Activated CD4-positive, alpha-beta T cell treated with anti-CD3 and anti-CD28 coated beads for 36 hours (primary cell): ENCODE measurements at regions not wholly inside any gene's neighbourhood (a gene's known extent, or its start where the extent isn't known, plus 50 kb on each side); places are given as distances from the start of the nearest gene placed in this dataset.

Source experiments
- ATAC-seq: fragments of 200-7000 bp; cut with Tn5 transposase; one replicate; pipeline ENCODE4 v1.10.0; 2021; ENCODE audit warnings: mild to moderate bottlenecking, moderate library complexity
- CTCF ChIA-PET: fragments of 350-600 bp; sonication (Branson Sonifier 250); formaldehyde crosslinking; loops from one replicate; lab custom pipeline; 2021; ENCODE audit warnings: antibody characterized with exemption; lab: Charles Lee
- POLR2A ChIA-PET: fragments of 350-600 bp; sonication (Branson Sonifier 250); formaldehyde crosslinking; loops from one replicate; lab custom pipeline; 2021; ENCODE audit warnings: antibody characterized with exemption, inconsistent platforms; lab: Charles Lee
- DNase-seq: peaks from one replicate; pipeline ENCODE4 v3.0.0-alpha.2; 2020
- H3K27ac Mint-ChIP-seq: one replicate; pipeline ENCODE4 v1.8.0; 2021; ENCODE audit warnings: mixed read lengths
- H3K27me3 Mint-ChIP-seq: one replicate; pipeline ENCODE4 v1.8.0; 2021; ENCODE audit warnings: mixed read lengths
- H3K36me3 Mint-ChIP-seq: one replicate; pipeline ENCODE4 v1.8.0; 2021; ENCODE audit warnings: low read depth, mixed read lengths
- H3K4me1 Mint-ChIP-seq: one replicate; pipeline ENCODE4 v1.8.0; 2021; ENCODE audit warnings: mixed read lengths
- H3K4me3 Mint-ChIP-seq: one replicate; pipeline ENCODE4 v1.8.0; 2021; ENCODE audit warnings: mild to moderate bottlenecking, moderate library complexity, mixed read lengths
- H3K9me3 Mint-ChIP-seq: one replicate; pipeline ENCODE4 v1.8.0; 2021; ENCODE audit warnings: low read depth, mixed read lengths
- intact Hi-C, 2 experiments: fragments of 100-400 bp; cut with DNase I in 1 of 2; cut with micrococcal nuclease in 1 of 2; formaldehyde crosslinking; loops; one replicate each; pipeline versions ENCODE4 v1.14.2 to v1.15.1; 2022 to 2024; cut with DNase I, micrococcal nuclease

- Mint-ChIP-seq H3K27me3 (peaks cover 2% of the 10 kb centered on the region), H3K4me1 (no peaks in the 10 kb centered on the region), H3K27ac (no peak overlapping the region), H3K4me3 (no peak overlapping the region), H3K9me3 (no peaks in the 10 kb centered on the region), H3K36me3 (no peaks in the 10 kb centered on the region)
- DNase-seq: no peak
- intact Hi-C loops: no loop called here
- ATAC-seq: no peak
- ChIA-PET CTCF (no interaction called here), POLR2A (no interaction called here)
Observed at GRCh38 chr4:144284026-144284425, 143.5 kb upstream of the GYPA start.

DNA sequence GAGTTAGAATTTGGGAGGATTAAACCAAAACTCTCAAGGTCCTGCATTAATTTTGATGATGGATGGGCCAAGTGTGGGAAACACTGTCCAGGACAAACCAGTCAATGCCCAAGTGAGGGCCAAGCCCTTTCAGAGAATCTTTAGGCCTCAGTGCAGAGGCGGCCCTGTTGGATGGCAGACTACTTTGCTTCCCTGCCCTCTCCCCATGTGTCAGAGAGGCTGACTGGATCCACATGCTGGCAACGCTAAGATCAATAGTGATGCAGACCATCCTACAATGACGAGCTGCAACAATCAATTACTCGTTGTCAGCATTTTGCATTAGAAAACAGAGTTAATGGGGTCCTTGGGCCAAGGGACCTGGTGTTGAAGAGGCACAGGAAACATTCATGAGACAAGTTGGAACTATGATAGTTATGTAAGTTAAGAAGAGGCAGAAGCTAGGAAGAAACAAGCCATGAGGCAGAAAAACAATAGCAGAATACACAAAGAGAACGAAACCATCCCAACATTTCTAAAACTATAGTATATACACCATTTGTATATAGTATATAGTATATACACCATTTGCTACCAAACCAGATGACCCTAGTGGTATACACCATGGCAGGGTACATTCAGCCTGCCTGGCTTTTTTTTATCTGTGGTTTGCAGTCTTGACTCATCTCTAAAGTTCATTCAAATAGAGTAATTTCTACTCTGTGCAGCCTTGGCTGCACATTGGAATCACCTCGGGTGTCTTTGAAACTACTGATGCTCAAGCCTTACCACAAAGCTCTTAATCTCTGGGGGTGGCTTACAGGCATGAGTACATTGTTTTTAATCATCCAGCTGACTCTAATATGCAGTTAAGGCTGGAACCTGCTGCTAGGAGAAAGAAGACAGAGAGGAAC lies 147.7 kb upstream of the GYPA start:
- Mint-ChIP-seq H3K27ac (no peak overlapping the region), H3K36me3 (no peaks in the 10 kb centered on the region), H3K4me1 (no peaks in the 10 kb centered on the region), H3K9me3 (no peaks in the 10 kb centered on the region), H3K27me3 (peaks cover 1% of the 10 kb centered on the region), H3K4me3 (no peak overlapping the region)
- ATAC-seq: no peak
- POLR2A ChIA-PET: no interaction called here
- intact Hi-C loops: no loop called here
- CTCF ChIA-PET: no interaction called here
- DNase-seq: no peak

DNA sequence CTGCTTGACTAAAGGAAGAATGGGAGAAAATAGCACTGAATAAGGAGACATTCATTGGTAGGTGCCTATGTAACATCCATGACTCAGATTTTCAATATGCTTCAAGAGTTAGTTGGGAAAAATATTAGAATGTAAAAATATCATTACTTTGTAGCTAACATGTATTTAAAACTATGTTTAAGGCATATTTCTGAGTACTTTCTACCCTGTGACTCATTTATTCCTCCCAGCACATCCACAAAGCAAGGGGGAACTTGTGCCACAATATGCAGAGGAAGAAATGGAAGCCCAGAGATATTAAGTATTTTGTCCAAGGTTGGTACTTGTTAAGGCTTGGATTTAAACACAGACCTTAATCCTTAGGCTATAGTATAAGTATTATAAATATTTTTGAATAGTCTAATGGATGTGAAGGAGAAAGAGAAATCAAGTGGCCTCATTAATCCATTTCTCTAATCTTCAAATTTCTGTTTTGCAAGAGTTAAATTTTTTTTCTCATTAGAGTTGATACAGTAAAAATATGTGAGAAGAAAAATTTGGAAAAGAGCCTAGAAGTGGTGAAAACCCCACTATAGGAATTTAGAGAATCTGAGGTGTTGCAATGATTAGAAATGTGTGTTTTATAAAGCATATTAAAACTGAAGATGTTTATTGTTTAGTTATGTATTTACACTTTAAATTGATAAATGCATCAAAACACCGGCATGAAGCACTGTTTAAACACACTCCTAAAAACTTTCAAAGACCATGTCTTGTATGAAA lies 149.3 kb upstream of the GYPA start:
- Mint-ChIP-seq H3K9me3 (no peaks in the 10 kb centered on the region), H3K4me1 (no peaks in the 10 kb centered on the region)

DNA sequence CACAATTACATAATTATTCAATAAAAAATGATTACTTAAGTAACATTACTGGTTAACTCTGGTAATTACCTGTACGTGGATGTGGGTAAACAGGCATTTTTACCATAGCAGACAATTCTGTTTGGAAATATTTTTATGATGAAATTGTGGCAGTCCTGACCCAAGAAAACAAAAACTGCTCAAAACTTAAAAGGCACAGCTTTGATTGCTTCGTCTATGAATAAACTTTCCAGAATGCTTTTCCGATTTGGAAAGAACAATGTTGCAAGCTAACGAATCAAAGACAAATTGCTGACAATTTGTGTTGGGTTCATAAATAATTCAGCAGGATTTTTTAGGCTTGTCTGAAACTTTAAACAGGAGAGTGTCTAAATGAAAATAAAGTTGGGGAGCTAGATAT lies 150.6 kb upstream of the GYPA start:
- no peak for ATAC-seq
- Mint-ChIP-seq H3K27ac (no peak overlapping the region), H3K4me3 (no peak overlapping the region), H3K4me1 (no peaks in the 10 kb centered on the region), H3K27me3 (no peaks in the 10 kb centered on the region), H3K36me3 (no peaks in the 10 kb centered on the region), H3K9me3 (no peaks in the 10 kb centered on the region)
- intact Hi-C loops: no loop called here
- POLR2A ChIA-PET: no interaction called here
- DNase-seq: no peak
- CTCF ChIA-PET: interaction anchor here (0.6 kb wide), 1 partner anchor 56 kb away, joined by 3 read pairs; no protein-coding TSS in a partner anchor

More for the DNA sequence above, 149.3 kb upstream of the GYPA start:
- H3K27me3 Mint-ChIP-seq: no peaks in the 10 kb centered on the region
- ChIA-PET CTCF (no interaction called here), POLR2A (no interaction called here)
- no peaks in the 10 kb centered on the region for H3K36me3 Mint-ChIP-seq
- DNase-seq (no peak), ATAC-seq (no peak)
- intact Hi-C loops: no loop called here
- H3K27ac Mint-ChIP-seq: no peak overlapping the region
- no peak overlapping the region for H3K4me3 Mint-ChIP-seq

GRCh38 chr4:144294211-144294610 lies 153.7 kb upstream of the GYPA start:
- CTCF ChIA-PET: no interaction called here
- no peak overlapping the region for H3K27ac Mint-ChIP-seq

DNA sequence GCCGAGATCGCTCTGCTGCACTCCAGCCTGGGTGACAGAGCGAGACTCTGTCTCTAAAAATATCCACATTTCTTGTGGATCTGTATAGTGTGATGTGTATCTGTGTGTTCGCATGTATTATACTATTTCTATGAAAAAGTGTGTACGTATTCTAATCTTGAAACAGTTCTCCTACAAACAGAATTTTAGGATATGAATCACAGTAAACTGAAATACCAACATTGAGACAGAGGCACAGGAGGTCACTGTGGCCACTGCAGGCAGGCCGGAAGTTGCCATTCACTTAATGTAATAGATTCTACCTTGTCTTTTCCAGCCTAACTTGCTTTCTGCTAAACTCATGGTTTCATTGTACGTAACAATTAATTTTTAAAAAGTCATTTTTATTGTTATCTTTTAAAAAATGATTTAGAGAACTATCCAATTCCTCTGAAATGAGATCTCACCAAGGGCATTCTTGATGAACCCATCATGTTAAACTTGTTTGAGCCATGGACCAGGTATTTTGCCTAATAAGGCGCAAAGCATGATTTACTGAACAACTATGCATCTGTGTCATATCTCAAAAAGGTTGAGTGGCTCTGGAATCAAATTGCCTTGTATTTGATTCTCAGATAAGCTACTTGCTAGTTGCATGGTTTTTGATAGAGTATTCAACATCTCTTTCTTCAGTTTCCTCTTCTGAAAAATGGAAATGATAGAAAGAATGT lies 154.9 kb upstream of the GYPA start:
- Mint-ChIP-seq H3K36me3 (no peaks in the 10 kb centered on the region), H3K4me3 (no peak overlapping the region), H3K4me1 (no peaks in the 10 kb centered on the region), H3K27ac (no peak overlapping the region), H3K27me3 (no peaks in the 10 kb centered on the region), H3K9me3 (no peaks in the 10 kb centered on the region)
- DNase-seq (no peak), ATAC-seq (no peak)
- intact Hi-C loops: no loop called here
- POLR2A ChIA-PET: no interaction called here
- CTCF ChIA-PET: no interaction called here

More at GRCh38 chr4:144294211-144294610, 153.7 kb upstream of the GYPA start:
- intact Hi-C loops: no loop called here
- Mint-ChIP-seq H3K9me3 (no peaks in the 10 kb centered on the region), H3K36me3 (no peaks in the 10 kb centered on the region), H3K4me3 (no peak overlapping the region), H3K27me3 (no peaks in the 10 kb centered on the region), H3K4me1 (no peaks in the 10 kb centered on the region)
- POLR2A ChIA-PET: no interaction called here
- ATAC-seq (no peak), DNase-seq (no peak)

- H3K27ac Mint-ChIP-seq: no peak overlapping the region
- H3K4me3 Mint-ChIP-seq: no peak overlapping the region
- ATAC-seq: no peak
- POLR2A ChIA-PET: no interaction called here
- no peaks in the 10 kb centered on the region for H3K4me1 Mint-ChIP-seq
- H3K9me3 Mint-ChIP-seq: no peaks in the 10 kb centered on the region
- no peak for DNase-seq
- no peaks in the 10 kb centered on the region for H3K27me3 Mint-ChIP-seq
- intact Hi-C loops: no loop called here
- H3K36me3 Mint-ChIP-seq: no peaks in the 10 kb centered on the region
- CTCF ChIA-PET: no interaction called here
Observed at GRCh38 chr4:144296941-144297340, 156.4 kb upstream of the GYPA start.

DNA sequence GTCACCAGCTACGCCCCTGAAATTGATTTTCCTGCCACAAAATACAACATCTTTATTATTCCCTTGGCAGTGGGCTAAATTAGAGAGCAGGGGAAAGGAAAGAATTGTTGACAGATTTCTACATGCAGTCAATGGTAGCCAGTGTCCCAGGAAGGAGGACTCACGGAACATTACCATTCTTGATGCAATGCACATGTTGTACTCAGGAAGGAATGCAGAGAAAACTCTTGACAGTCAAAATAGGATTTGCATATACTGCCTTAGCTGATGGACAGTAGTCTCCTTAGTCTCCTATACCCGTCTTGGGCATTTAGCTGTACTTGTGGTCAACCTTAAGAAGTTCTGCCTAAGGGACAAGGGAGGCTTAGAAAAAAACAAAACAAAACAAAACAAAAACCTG lies 158.0 kb upstream of the GYPA start:
- no peak for DNase-seq
- intact Hi-C loops: no loop called here
- CTCF ChIA-PET: no interaction called here
- Mint-ChIP-seq H3K27ac (no peak overlapping the region), H3K36me3 (no peaks in the 10 kb centered on the region), H3K27me3 (no peaks in the 10 kb centered on the region), H3K4me3 (no peak overlapping the region), H3K9me3 (no peaks in the 10 kb centered on the region), H3K4me1 (no peaks in the 10 kb centered on the region)
- ATAC-seq: no peak
- POLR2A ChIA-PET: no interaction called here

DNA sequence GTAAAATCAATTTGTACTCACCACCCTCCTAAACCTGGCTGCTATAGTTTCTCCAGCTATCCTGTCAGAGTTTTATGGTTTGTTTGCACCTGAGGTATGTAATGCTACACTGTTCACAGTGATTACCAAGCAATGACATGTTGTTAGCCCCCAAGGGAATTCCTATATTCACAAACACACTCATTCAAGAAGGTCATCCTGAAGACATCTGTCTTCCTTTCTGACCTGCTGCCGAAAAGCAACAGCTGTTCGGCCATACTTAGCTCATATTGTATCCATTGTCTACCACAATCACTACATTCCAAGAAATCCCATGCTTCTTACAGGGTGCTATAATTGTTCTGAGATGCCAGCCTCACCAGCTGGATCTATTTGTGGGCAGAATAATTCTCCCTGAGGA lies 160.1 kb upstream of the GYPA start:
- POLR2A ChIA-PET: no interaction called here
- intact Hi-C loops: no loop called here
- H3K9me3 Mint-ChIP-seq: no peaks in the 10 kb centered on the region
- H3K36me3 Mint-ChIP-seq: no peaks in the 10 kb centered on the region
- no peaks in the 10 kb centered on the region for H3K27me3 Mint-ChIP-seq
- H3K4me1 Mint-ChIP-seq: no peaks in the 10 kb centered on the region
- DNase-seq (no peak), ATAC-seq (no peak)
- no peak overlapping the region for H3K27ac Mint-ChIP-seq
- H3K4me3 Mint-ChIP-seq: no peak overlapping the region
- CTCF ChIA-PET: no interaction called here

DNA sequence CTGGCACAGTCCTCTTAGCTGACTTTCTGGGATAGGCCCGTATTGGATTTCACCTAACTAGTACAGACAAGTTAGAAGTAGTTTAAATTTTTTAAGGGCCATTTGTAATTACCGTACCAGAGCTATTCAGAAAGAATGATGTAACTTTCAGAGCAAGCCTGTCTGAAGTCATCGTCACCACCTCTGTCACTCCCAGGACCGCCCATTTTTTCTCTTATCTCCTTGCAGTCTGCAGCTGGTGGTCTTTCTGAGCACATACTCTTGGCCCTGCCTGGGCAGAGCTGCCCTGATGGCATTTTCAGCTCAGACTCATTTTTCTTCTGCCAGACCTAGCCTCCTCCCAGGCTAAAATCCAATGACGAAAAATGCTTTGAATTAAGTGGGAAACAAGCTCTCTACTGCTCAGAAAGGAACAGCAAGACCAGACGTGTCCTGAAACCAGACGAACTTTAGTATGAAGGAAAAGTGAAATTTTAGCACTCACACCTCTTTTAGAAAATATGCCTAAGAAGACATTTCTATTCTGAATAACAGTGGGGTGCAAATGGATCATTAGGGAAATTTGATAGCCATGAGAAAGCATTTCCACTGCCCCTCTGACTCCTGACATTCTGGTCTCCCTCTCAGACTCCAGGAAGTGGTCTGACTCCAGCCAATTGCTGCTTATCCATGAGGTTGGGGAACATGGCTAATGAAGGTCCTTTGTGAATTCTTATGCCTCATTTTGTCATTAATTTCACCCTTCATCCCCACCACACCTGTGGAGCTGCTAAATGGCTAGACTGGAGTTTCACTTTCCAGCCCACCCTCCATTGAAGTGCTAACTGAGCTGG lies 162.4 kb upstream of the GYPA start:
- CTCF ChIA-PET: interaction anchor here (0.6 kb wide), 1 partner anchor 24 kb away, joined by 3 read pairs; no protein-coding TSS in a partner anchor

GRCh38 chr4:144304025-144304424 lies 163.5 kb upstream of the GYPA start:
- DNase-seq (no peak), ATAC-seq (no peak)
- POLR2A ChIA-PET: no interaction called here
- Mint-ChIP-seq H3K9me3 (no peaks in the 10 kb centered on the region), H3K4me1 (no peaks in the 10 kb centered on the region), H3K27ac (no peak overlapping the region), H3K36me3 (no peaks in the 10 kb centered on the region), H3K4me3 (no peak overlapping the region), H3K27me3 (no peaks in the 10 kb centered on the region)
- intact Hi-C loops: no loop called here
- CTCF ChIA-PET: interaction anchor here (1.6 kb wide), 1 partner anchor 11 kb away, joined by 4 read pairs; no protein-coding TSS in a partner anchor

More for the DNA sequence above, 162.4 kb upstream of the GYPA start:
- Mint-ChIP-seq H3K36me3 (no peaks in the 10 kb centered on the region), H3K27ac (no peak overlapping the region), H3K9me3 (no peaks in the 10 kb centered on the region), H3K4me1 (no peaks in the 10 kb centered on the region), H3K4me3 (no peak overlapping the region), H3K27me3 (no peaks in the 10 kb centered on the region)
- ATAC-seq: no peak
- no peak for DNase-seq
- POLR2A ChIA-PET: no interaction called here
- intact Hi-C loops: no loop called here
